ENCODE measurements at regions not wholly inside any gene's neighbourhood (a gene's known extent, or its start where the extent isn't known, plus 50 kb on each side); places are given as distances from the start of the nearest gene placed in this dataset.

- TF ChIP-seq, protein P1, sequence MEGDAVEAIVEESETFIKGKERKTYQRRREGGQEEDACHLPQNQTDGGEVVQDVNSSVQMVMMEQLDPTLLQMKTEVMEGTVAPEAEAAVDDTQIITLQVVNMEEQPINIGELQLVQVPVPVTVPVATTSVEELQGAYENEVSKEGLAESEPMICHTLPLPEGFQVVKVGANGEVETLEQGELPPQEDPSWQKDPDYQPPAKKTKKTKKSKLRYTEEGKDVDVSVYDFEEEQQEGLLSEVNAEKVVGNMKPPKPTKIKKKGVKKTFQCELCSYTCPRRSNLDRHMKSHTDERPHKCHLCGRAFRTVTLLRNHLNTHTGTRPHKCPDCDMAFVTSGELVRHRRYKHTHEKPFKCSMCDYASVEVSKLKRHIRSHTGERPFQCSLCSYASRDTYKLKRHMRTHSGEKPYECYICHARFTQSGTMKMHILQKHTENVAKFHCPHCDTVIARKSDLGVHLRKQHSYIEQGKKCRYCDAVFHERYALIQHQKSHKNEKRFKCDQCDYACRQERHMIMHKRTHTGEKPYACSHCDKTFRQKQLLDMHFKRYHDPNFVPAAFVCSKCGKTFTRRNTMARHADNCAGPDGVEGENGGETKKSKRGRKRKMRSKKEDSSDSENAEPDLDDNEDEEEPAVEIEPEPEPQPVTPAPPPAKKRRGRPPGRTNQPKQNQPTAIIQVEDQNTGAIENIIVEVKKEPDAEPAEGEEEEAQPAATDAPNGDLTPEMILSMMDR (IDR thresholded peaks at IDR 0.05; ENCODE audit: insufficient read depth, low read length), result no peak
- TF ChIP-seq POLR2AphosphoS5 (IDR thresholded peaks at IDR 0.05; ENCODE audit: low read depth) (no peak), REST (IDR thresholded peaks at IDR 0.05; ENCODE audit: insufficient replicate concordance, low read depth) (no peak), GABPA (IDR thresholded peaks at IDR 0.05; ENCODE audit: low read depth) (no peak)
Observed at GRCh38 chr6:93047033-93047432, 372.3 kb downstream of the EPHA7 start.
